ENCODE measurements at regions not wholly inside any gene's neighbourhood (a gene's known extent, or its start where the extent isn't known, plus 50 kb on each side); places are given as distances from the start of the nearest gene placed in this dataset.

DNA sequence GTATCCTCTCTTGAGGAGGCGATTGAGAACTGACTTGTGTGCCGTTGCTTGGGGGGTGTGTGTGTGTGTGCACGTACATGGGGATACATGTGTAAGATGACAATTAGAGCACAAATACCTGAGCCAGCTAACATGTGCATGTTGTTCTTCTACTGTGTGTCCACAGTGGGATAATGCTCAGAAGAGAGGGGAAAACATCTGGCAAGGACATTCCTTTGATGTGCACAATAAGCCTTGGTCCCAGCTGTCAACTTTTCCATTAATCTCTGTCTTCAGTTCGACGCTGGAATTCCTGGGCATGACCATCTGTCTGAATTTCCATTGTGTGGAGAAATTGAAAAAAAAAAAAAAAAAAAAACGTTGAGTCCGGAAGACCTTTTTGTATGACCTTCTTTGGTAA is 592.0 kb upstream of the GALNTL6 start:
- no peak overlapping the region for H2AFZ ChIP-seq (ENCODE audit: low read length)
- no peaks in the 10 kb centered on the region for H3K9me3 ChIP-seq (ENCODE audit: low read length)
- no peak for ATAC-seq
- no peaks in the 10 kb centered on the region for H3K4me1 ChIP-seq (ENCODE audit: insufficient read depth, low read length)
- H3K4me3 ChIP-seq (ENCODE audit: low read length) = no peak overlapping the region
- H4K20me1 ChIP-seq (ENCODE audit: low read length) = no peaks in the 10 kb centered on the region
- no peaks in the 10 kb centered on the region for H3F3A ChIP-seq (ENCODE audit: low read length, unreplicated experiment)
- no peaks in the 10 kb centered on the region for H3K79me2 ChIP-seq (ENCODE audit: low read length)
- CTCF ChIA-PET = no interaction called here
- no peaks in the 10 kb centered on the region for H3K27me3 ChIP-seq (ENCODE audit: low read length)
- intact Hi-C loops (cut with micrococcal nuclease) = no loop called here
- DNase-seq = no peak
- POLR2A ChIA-PET (ENCODE audit: unreplicated experiment) = no interaction called here
- TF ChIP-seq EZH2 (IDR thresholded peaks at IDR 0.05; ENCODE audit: low read length, unreplicated experiment) (no peak), EZH2phosphoT487 (IDR thresholded peaks at IDR 0.05; ENCODE audit: borderline replicate concordance, low read length) (no peak)
- TF ChIP-seq, protein P1, sequence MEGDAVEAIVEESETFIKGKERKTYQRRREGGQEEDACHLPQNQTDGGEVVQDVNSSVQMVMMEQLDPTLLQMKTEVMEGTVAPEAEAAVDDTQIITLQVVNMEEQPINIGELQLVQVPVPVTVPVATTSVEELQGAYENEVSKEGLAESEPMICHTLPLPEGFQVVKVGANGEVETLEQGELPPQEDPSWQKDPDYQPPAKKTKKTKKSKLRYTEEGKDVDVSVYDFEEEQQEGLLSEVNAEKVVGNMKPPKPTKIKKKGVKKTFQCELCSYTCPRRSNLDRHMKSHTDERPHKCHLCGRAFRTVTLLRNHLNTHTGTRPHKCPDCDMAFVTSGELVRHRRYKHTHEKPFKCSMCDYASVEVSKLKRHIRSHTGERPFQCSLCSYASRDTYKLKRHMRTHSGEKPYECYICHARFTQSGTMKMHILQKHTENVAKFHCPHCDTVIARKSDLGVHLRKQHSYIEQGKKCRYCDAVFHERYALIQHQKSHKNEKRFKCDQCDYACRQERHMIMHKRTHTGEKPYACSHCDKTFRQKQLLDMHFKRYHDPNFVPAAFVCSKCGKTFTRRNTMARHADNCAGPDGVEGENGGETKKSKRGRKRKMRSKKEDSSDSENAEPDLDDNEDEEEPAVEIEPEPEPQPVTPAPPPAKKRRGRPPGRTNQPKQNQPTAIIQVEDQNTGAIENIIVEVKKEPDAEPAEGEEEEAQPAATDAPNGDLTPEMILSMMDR (conservative IDR thresholded peaks at IDR 0.05; ENCODE audit: low read depth, low read length) = no peak
- no peak overlapping the region for H3K4me2 ChIP-seq (ENCODE audit: low read length)
- H3K36me3 ChIP-seq (ENCODE audit: low read depth, low read length) = no peaks in the 10 kb centered on the region
- no peaks in the 10 kb centered on the region for H3K9me2 ChIP-seq (replicated peaks; ENCODE audit: low read length)
- no peak overlapping the region for H3K9ac ChIP-seq (ENCODE audit: low read length)
- no TSS peak for BruUV-seq (replicated peaks)
- H3K27ac ChIP-seq (ENCODE audit: low read length) = no peak overlapping the region

DNA sequence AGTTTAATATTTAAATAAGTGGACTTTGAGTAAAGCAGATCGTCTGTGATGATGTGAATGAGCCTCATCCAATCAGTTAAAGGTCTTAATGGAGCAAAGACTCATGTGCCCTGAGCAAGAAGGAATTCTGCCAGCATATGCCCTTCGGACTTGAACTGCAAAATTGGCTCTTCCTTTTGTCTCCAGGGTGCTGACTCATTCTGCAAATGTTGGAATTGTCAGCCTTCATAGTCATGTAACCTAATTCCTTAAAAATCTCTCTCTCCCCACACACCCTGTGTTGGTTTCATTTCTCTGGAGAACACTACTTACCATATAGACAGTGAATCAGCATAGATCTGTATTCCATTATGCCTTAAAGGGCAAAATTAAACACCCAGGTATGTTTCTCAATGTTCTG is 609.8 kb upstream of the GALNTL6 start:
- no peak overlapping the region for H3K4me2 ChIP-seq (ENCODE audit: low read length)
- H4K20me1 ChIP-seq (ENCODE audit: low read length) = no peaks in the 10 kb centered on the region
- no TSS peak for BruUV-seq (replicated peaks)
- H3K4me1 ChIP-seq (ENCODE audit: insufficient read depth, low read length) = no peaks in the 10 kb centered on the region
- DNase-seq (peak; percentile 47), ATAC-seq (no peak; the same call in 1 of the 2 replicates)
- no peak for TF ChIP-seq EZH2 (IDR thresholded peaks at IDR 0.05; ENCODE audit: low read length, unreplicated experiment)
- no peak for TF ChIP-seq EZH2phosphoT487 (IDR thresholded peaks at IDR 0.05; ENCODE audit: borderline replicate concordance, low read length)
- TF ChIP-seq, protein P1 (conservative IDR thresholded peaks at IDR 0.05; ENCODE audit: low read depth, low read length) = no peak
- ChIA-PET POLR2A (ENCODE audit: unreplicated experiment) (no interaction called here), CTCF (no interaction called here)
- intact Hi-C loops (cut with micrococcal nuclease) = no loop called here
- H3K9me3 ChIP-seq (ENCODE audit: low read length) = no peaks in the 10 kb centered on the region
- H3K27ac ChIP-seq (ENCODE audit: low read length) = no peak overlapping the region
- no peaks in the 10 kb centered on the region for H3K9me2 ChIP-seq (replicated peaks; ENCODE audit: low read length)
- H3K36me3 ChIP-seq (ENCODE audit: low read depth, low read length) = no peaks in the 10 kb centered on the region
- H3K27me3 ChIP-seq (ENCODE audit: low read length) = no peaks in the 10 kb centered on the region
- no peaks in the 10 kb centered on the region for H3F3A ChIP-seq (ENCODE audit: low read length, unreplicated experiment)
- no peak overlapping the region for H3K4me3 ChIP-seq (ENCODE audit: low read length)
- H3K9ac ChIP-seq (ENCODE audit: low read length) = no peak overlapping the region
- H3K79me2 ChIP-seq (ENCODE audit: low read length) = no peaks in the 10 kb centered on the region
- no peak overlapping the region for H2AFZ ChIP-seq (ENCODE audit: low read length)

DNA sequence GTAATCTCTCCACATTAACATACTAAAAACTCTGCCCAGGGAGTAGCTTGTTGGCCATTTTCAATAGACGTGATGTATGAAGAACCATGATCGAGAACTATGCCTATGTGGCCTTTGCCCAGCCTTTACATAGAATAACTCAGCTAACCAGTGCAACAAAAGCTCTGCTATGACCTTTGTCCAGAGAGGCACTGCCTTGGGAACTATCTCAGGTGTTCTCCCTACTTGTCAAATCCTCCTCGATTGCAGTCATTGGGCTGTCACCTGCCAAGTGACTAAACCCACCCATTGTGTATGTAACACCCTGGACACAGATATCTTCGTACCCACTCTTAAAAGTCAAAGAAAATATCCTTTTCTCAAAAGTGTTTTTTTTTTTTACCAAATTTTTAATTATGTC is 610.3 kb upstream of the GALNTL6 start:
- H4K20me1 ChIP-seq (ENCODE audit: low read length) = no peaks in the 10 kb centered on the region
- BruUV-seq (replicated peaks) = no TSS peak
- H3K36me3 ChIP-seq (ENCODE audit: low read depth, low read length) = no peaks in the 10 kb centered on the region
- no peak overlapping the region for H2AFZ ChIP-seq (ENCODE audit: low read length)
- TF ChIP-seq, protein P1 (conservative IDR thresholded peaks at IDR 0.05; ENCODE audit: low read depth, low read length) = no peak
- no peak for TF ChIP-seq EZH2phosphoT487 (IDR thresholded peaks at IDR 0.05; ENCODE audit: borderline replicate concordance, low read length)
- no peak for TF ChIP-seq EZH2 (IDR thresholded peaks at IDR 0.05; ENCODE audit: low read length, unreplicated experiment)
- H3K27ac ChIP-seq (ENCODE audit: low read length) = no peak overlapping the region
- H3K4me3 ChIP-seq (ENCODE audit: low read length) = no peak overlapping the region
- no peaks in the 10 kb centered on the region for H3K9me3 ChIP-seq (ENCODE audit: low read length)
- intact Hi-C loops (cut with micrococcal nuclease) = no loop called here
- CTCF ChIA-PET = no interaction called here
- H3K27me3 ChIP-seq (ENCODE audit: low read length) = no peaks in the 10 kb centered on the region
- POLR2A ChIA-PET (ENCODE audit: unreplicated experiment) = no interaction called here
- no peak overlapping the region for H3K9ac ChIP-seq (ENCODE audit: low read length)
- no peak overlapping the region for H3K4me2 ChIP-seq (ENCODE audit: low read length)
- DNase-seq = no peak
- no peaks in the 10 kb centered on the region for H3K79me2 ChIP-seq (ENCODE audit: low read length)
- ATAC-seq = no peak
- no peaks in the 10 kb centered on the region for H3K9me2 ChIP-seq (replicated peaks; ENCODE audit: low read length)
- H3K4me1 ChIP-seq (ENCODE audit: insufficient read depth, low read length) = no peaks in the 10 kb centered on the region
- H3F3A ChIP-seq (ENCODE audit: low read length, unreplicated experiment) = no peaks in the 10 kb centered on the region
